HepG2 (cell line): ENCODE measurements at regions not wholly inside any gene's neighbourhood (a gene's known extent, or its start where the extent isn't known, plus 50 kb on each side); places are given as distances from the start of the nearest gene placed in this dataset.

Experiments
- FOXC1 ChIP-seq: sonication (generic); formaldehyde crosslinking; IDR thresholded peaks from 2 replicates; pipeline ENCODE4 v1.8.0; 2022; ENCODE audit warnings: mild to moderate bottlenecking, missing genetic modification reagents, borderline replicate concordance
- GATAD2A ChIP-seq: IDR thresholded peaks from 2 replicates; pipeline ENCODE4 v1.6.1; 2016
- HOXD1 ChIP-seq: sonication (generic); formaldehyde crosslinking; IDR thresholded peaks from 2 replicates; pipeline ENCODE4 v1.5.0; 2020; ENCODE audit warnings: missing genetic modification reagents
- JUN ChIP-seq: sonication (generic); formaldehyde crosslinking; IDR thresholded peaks from 2 replicates; pipeline ENCODE4 v1.4.0; 2020; ENCODE audit warnings: mild to moderate bottlenecking, missing genetic modification reagents
- JUND ChIP-seq: sonication (generic); formaldehyde crosslinking; IDR thresholded peaks from 2 replicates; pipeline ENCODE4 v1.8.0; 2022; ENCODE audit warnings: mild to moderate bottlenecking, missing genetic modification reagents
- NR2F6 ChIP-seq, 2 experiments: IDR thresholded peaks; 2 replicates each; pipeline ENCODE4 v1.6.1; 2016; ENCODE audit warnings: antibody characterized with exemption in 1 of 2, mild to moderate bottlenecking in 1 of 2
- RFX5 ChIP-seq: IDR thresholded peaks from 2 replicates; pipeline ENCODE4 v1.6.1; 2011; ENCODE audit warnings: low read depth, low read length, improper control_type of control experiment
- RXRB ChIP-seq: IDR thresholded peaks from 2 replicates; pipeline ENCODE4 v1.6.1; 2016; ENCODE audit warnings: borderline replicate concordance, missing genetic modification reagents, missing compliant biosample characterization
- TCF7L2 ChIP-seq: IDR thresholded peaks from 2 replicates; pipeline ENCODE4 v1.6.1; 2011; ENCODE audit warnings: mild to moderate bottlenecking, low read depth, low read length, moderate library complexity
- XRCC5 ChIP-seq: fragments of 200-400 bp; formaldehyde crosslinking; optimal IDR thresholded peaks from 2 replicates; pipeline ENCODE3; 2017; ENCODE audit warnings: mild to moderate bottlenecking, low read length
- ZBTB42 ChIP-seq: sonication (generic); formaldehyde crosslinking; IDR thresholded peaks from 2 replicates; pipeline ENCODE4 v1.5.0; 2020; ENCODE audit warnings: mild to moderate bottlenecking, missing genetic modification reagents
- ZFP1 ChIP-seq: IDR thresholded peaks from 2 replicates; pipeline ENCODE4 v1.6.1; 2016
- ZNF180 ChIP-seq: sonication (generic); formaldehyde crosslinking; IDR thresholded peaks from 2 replicates; pipeline ENCODE4 v1.4.0; 2020; ENCODE audit warnings: low read depth, missing genetic modification reagents, borderline replicate concordance
- ZNF282 ChIP-seq: fragments of 450-650 bp; IDR thresholded peaks from 2 replicates; pipeline ENCODE4 v1.6.1; 2018; ENCODE audit not compliant: partially characterized antibody
- ZSCAN30 ChIP-seq: sonication (generic); formaldehyde crosslinking; IDR thresholded peaks from 2 replicates; pipeline ENCODE4 v1.5.0; 2020; ENCODE audit warnings: mild to moderate bottlenecking, missing genetic modification reagents
- TF ChIP-seq, protein P1 (sequence below): sonication (generic); formaldehyde crosslinking; IDR thresholded peaks from 2 replicates; pipeline ENCODE4 v1.4.0; 2020; ENCODE audit warnings: mild to moderate bottlenecking, missing genetic modification reagents
- TF ChIP-seq, protein P2 (sequence below): sonication (generic); formaldehyde crosslinking; IDR thresholded peaks from 2 replicates; pipeline ENCODE4 v1.8.0; 2022; ENCODE audit warnings: missing genetic modification reagents, mild to moderate bottlenecking, moderate library complexity, borderline replicate concordance
- TF ChIP-seq, protein P3 (sequence below): sonication (generic); formaldehyde crosslinking; IDR thresholded peaks from 2 replicates; pipeline ENCODE4 v1.4.0; 2020; ENCODE audit warnings: low read depth, missing genetic modification reagents
- TF ChIP-seq, protein P4 (sequence below): IDR thresholded peaks from 2 replicates; pipeline ENCODE4 v1.6.1; 2016; ENCODE audit warnings: control low read depth
- TF ChIP-seq, protein P5 (sequence below): sonication (generic); formaldehyde crosslinking; IDR thresholded peaks from 2 replicates; pipeline ENCODE4 v1.4.0; 2020; ENCODE audit warnings: mild to moderate bottlenecking, missing genetic modification reagents
- TF ChIP-seq, protein P6 (sequence below): sonication (generic); formaldehyde crosslinking; IDR thresholded peaks from 2 replicates; pipeline ENCODE4 v1.4.0; 2020; ENCODE audit warnings: missing genetic modification reagents

DNA sequence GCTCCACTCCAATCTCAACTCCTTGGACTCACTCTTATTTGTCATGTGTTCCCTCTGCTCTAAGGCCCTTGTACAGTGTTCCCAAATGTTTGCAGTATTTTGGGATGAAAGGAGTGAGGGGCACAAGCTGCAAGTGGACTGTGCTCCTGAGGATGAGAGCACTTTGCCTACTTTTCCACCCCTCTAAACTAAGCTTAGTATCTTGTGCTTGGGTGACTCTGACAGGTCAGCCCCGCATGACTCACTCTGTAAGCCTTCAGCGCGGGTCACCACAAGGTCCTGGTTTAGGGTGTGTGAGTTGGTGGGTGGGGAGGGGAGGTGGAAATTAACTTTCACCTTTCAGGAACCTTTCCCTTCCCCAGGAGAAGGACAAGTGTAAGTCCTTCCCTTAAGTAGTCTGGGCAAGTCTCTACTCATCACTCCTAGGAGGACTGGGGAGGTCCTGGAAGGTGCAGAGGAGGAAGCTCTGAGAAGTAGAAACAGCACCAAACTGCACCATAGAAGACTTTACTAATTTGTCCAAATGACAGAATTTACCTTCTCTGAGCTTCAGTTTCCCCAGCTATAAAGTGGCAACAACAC, 68.8 kb upstream of the EPB41L1 start (continued):
- TF ChIP-seq ZBTB42 (CRISPR knock-in tag) (no peak), ZFP1 (no peak), ZNF180 (CRISPR knock-in tag) (no peak), JUND (CRISPR knock-in tag) (peak; percentile 27; the same call in 1 of the 2 replicates), TCF7L2 (no peak), GATAD2A (CRISPR knock-in tag) (0 out of 2 replicates have a peak, but pooled peaks have one; percentile 11), XRCC5 (peak; percentile 71), HOXD1 (CRISPR knock-in tag) (no peak), ZNF282 (no peak), JUN (0 out of 2 replicates have a peak, but pooled peaks have one; percentile 22), ZSCAN30 (CRISPR knock-in tag) (peak; percentile 53; the same call in 1 of the 2 replicates), RFX5 (no peak), RXRB (CRISPR knock-in tag) (0 out of 2 replicates have a peak, but pooled peaks have one; percentile 31), FOXC1 (CRISPR knock-in tag) (no peak), NR2F6 (IDR thresholded peaks at IDR 0.05) (no peak), NR2F6 (CRISPR knock-in tag; IDR thresholded peaks at IDR 0.05) (peak; percentile 39; the same call in 1 of the 2 replicates)
- TF ChIP-seq, protein P1, sequence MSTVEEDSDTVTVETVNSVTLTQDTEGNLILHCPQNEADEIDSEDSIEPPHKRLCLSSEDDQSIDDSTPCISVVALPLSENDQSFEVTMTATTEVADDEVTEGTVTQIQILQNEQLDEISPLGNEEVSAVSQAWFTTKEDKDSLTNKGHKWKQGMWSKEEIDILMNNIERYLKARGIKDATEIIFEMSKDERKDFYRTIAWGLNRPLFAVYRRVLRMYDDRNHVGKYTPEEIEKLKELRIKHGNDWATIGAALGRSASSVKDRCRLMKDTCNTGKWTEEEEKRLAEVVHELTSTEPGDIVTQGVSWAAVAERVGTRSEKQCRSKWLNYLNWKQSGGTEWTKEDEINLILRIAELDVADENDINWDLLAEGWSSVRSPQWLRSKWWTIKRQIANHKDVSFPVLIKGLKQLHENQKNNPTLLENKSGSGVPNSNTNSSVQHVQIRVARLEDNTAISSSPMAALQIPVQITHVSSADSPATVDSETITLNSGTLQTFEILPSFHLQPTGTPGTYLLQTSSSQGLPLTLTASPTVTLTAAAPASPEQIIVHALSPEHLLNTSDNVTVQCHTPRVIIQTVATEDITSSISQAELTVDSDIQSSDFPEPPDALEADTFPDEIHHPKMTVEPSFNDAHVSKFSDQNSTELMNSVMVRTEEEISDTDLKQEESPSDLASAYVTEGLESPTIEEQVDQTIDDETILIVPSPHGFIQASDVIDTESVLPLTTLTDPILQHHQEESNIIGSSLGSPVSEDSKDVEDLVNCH (CRISPR knock-in tag), result no peak
- TF ChIP-seq, protein P2, sequence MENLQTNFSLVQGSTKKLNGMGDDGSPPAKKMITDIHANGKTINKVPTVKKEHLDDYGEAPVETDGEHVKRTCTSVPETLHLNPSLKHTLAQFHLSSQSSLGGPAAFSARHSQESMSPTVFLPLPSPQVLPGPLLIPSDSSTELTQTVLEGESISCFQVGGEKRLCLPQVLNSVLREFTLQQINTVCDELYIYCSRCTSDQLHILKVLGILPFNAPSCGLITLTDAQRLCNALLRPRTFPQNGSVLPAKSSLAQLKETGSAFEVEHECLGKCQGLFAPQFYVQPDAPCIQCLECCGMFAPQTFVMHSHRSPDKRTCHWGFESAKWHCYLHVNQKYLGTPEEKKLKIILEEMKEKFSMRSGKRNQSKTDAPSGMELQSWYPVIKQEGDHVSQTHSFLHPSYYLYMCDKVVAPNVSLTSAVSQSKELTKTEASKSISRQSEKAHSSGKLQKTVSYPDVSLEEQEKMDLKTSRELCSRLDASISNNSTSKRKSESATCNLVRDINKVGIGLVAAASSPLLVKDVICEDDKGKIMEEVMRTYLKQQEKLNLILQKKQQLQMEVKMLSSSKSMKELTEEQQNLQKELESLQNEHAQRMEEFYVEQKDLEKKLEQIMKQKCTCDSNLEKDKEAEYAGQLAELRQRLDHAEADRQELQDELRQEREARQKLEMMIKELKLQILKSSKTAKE (CRISPR knock-in tag), result no peak
- TF ChIP-seq, protein P3, sequence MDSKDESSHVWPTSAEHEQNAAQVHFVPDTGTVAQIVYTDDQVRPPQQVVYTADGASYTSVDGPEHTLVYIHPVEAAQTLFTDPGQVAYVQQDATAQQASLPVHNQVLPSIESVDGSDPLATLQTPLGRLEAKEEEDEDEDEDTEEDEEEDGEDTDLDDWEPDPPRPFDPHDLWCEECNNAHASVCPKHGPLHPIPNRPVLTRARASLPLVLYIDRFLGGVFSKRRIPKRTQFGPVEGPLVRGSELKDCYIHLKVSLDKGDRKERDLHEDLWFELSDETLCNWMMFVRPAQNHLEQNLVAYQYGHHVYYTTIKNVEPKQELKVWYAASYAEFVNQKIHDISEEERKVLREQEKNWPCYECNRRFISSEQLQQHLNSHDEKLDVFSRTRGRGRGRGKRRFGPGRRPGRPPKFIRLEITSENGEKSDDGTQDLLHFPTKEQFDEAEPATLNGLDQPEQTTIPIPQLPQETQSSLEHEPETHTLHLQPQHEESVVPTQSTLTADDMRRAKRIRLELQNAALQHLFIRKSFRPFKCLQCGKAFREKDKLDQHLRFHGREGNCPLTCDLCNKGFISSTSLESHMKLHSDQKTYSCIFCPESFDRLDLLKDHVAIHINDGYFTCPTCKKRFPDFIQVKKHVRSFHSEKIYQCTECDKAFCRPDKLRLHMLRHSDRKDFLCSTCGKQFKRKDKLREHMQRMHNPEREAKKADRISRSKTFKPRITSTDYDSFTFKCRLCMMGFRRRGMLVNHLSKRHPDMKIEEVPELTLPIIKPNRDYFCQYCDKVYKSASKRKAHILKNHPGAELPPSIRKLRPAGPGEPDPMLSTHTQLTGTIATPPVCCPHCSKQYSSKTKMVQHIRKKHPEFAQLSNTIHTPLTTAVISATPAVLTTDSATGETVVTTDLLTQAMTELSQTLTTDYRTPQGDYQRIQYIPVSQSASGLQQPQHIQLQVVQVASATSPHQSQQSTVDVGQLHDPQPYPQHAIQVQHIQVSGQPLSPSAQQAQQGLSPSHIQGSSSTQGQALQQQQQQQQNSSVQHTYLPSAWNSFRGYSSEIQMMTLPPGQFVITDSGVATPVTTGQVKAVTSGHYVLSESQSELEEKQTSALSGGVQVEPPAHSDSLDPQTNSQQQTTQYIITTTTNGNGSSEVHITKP, result peak; percentile 80; the same call in 1 of the 2 replicates
- TF ChIP-seq, protein P4, sequence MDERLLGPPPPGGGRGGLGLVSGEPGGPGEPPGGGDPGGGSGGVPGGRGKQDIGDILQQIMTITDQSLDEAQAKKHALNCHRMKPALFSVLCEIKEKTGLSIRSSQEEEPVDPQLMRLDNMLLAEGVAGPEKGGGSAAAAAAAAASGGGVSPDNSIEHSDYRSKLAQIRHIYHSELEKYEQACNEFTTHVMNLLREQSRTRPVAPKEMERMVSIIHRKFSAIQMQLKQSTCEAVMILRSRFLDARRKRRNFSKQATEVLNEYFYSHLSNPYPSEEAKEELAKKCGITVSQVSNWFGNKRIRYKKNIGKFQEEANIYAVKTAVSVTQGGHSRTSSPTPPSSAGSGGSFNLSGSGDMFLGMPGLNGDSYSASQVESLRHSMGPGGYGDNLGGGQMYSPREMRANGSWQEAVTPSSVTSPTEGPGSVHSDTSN (CRISPR knock-in tag), result no peak; the same call in 1 of the 2 replicates
- TF ChIP-seq, protein P5, sequence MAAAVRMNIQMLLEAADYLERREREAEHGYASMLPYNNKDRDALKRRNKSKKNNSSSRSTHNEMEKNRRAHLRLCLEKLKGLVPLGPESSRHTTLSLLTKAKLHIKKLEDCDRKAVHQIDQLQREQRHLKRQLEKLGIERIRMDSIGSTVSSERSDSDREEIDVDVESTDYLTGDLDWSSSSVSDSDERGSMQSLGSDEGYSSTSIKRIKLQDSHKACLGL (CRISPR knock-in tag), result no peak
- TF ChIP-seq, protein P6, sequence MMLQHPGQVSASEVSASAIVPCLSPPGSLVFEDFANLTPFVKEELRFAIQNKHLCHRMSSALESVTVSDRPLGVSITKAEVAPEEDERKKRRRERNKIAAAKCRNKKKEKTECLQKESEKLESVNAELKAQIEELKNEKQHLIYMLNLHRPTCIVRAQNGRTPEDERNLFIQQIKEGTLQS, result peak; percentile 53; the same call in 1 of the 2 replicates
